Mesendoderm (in vitro differentiated cells): ENCODE measurements at regions not wholly inside any gene's neighbourhood (a gene's known extent, or its start where the extent isn't known, plus 50 kb on each side); places are given as distances from the start of the nearest gene placed in this dataset.

Source experiments
- DNase-seq: peaks from one replicate; pipeline ENCODE4 v3.0.0; 2013
- H2AK5ac ChIP-seq: 2 replicates; pipeline ENCODE4 v1.6.1; 2013; ENCODE audit warnings: low read length, inconsistent platforms
- H2BK120ac ChIP-seq: 2 replicates; pipeline ENCODE4 v1.6.1; 2013; ENCODE audit warnings: low read depth, mild to moderate bottlenecking, low read length, moderate library complexity, mixed read lengths
- H2BK15ac ChIP-seq: replicated peaks from 2 replicates; pipeline ENCODE4 v1.6.1; 2013; ENCODE audit warnings: low read depth, mild to moderate bottlenecking, moderate library complexity
- H2BK5ac ChIP-seq: 2 replicates; pipeline ENCODE4 v1.6.1; 2013; ENCODE audit warnings: low read length, inconsistent platforms
- H3K18ac ChIP-seq: 2 replicates; pipeline ENCODE4 v1.6.1; 2013; ENCODE audit warnings: mild to moderate bottlenecking, low read length, mixed read lengths
- H3K23ac ChIP-seq: one replicate; pipeline ENCODE4 v1.6.1; 2013; ENCODE audit warnings: low read length
- H3K27ac ChIP-seq: 2 replicates; pipeline ENCODE4 v1.5.1; 2013; ENCODE audit warnings: low read depth, mild to moderate bottlenecking, inconsistent platforms, low read length, moderate library complexity
- H3K27me3 ChIP-seq: 2 replicates; pipeline ENCODE4 v1.6.1; 2013; ENCODE audit warnings: low read length, control low read depth, mild to moderate bottlenecking, inconsistent platforms; ENCODE audit not compliant: insufficient read depth, poor library complexity
- H3K36me3 ChIP-seq: 2 replicates; pipeline ENCODE4 v1.6.1; 2013; ENCODE audit warnings: low read length, inconsistent platforms; ENCODE audit not compliant: control insufficient read depth, insufficient read depth
- H3K4ac ChIP-seq: one replicate; pipeline ENCODE4 v1.6.1; 2013; ENCODE audit warnings: low read depth, mild to moderate bottlenecking, low read length, moderate library complexity
- H3K4me1 ChIP-seq: 2 replicates; pipeline ENCODE4 v1.6.1; 2013; ENCODE audit warnings: low read depth, low read length, inconsistent platforms; ENCODE audit not compliant: control insufficient read depth
- H3K4me2 ChIP-seq: 2 replicates; pipeline ENCODE4 v1.6.1; 2013; ENCODE audit warnings: low read length
- H3K4me3 ChIP-seq: 2 replicates; pipeline ENCODE4 v1.5.1; 2013; ENCODE audit warnings: mild to moderate bottlenecking, low read length
- H3K56ac ChIP-seq: one replicate; pipeline ENCODE4 v1.6.1; 2013; ENCODE audit warnings: low read length
- H3K79me1 ChIP-seq: 2 replicates; pipeline ENCODE4 v1.6.1; 2013; ENCODE audit warnings: low read length, inconsistent platforms
- H3K79me2 ChIP-seq: 2 replicates; pipeline ENCODE4 v1.6.1; 2013; ENCODE audit warnings: mild to moderate bottlenecking, low read length; ENCODE audit not compliant: control insufficient read depth, insufficient read depth
- H3K9ac ChIP-seq: 2 replicates; pipeline ENCODE4 v1.6.1; 2013; ENCODE audit warnings: low read length, inconsistent platforms
- H4K5ac ChIP-seq: one replicate; pipeline ENCODE4 v1.6.1; 2013; ENCODE audit warnings: low read length
- H4K8ac ChIP-seq: one replicate; pipeline ENCODE4 v1.6.1; 2013; ENCODE audit warnings: low read depth, mild to moderate bottlenecking, control low read depth, low read length, moderate library complexity
- WGBS: extraction: QIAGEN DNeasy Blood & Tissue Kit; methylation state at CpG from one replicate; pipeline ENCODE4 v1.1.7; 2013; ENCODE audit warnings: low lambda C conversion rate, missing lambda C conversion rate; ENCODE audit not compliant: insufficient coverage; ENCODE audit errors: extremely low coverage; 5-methylcytosine and 5-hydroxymethylcytosine counted together

- no peak overlapping the region for H2BK5ac ChIP-seq
- WGBS = no CpG with 5 or more reads among the region's 2 CpGs
Measured at GRCh38 chr13:90420683-90421082, 926.8 kb upstream of the MIR17HG start.

GRCh38 chr13:90427322-90428272 lies 919.9 kb upstream of the MIR17HG start:
- Histone ChIP-seq H3K4ac (no peak overlapping the region), H3K4me2 (no peak overlapping the region), H2BK120ac (no peak overlapping the region), H3K79me1 (no peaks in the 10 kb centered on the region), H2AK5ac (no peak overlapping the region), H2BK15ac (no peak overlapping the region), H3K18ac (no peak overlapping the region), H4K8ac (no peak overlapping the region), H3K36me3 (no peaks in the 10 kb centered on the region), H3K79me2 (no peaks in the 10 kb centered on the region), H3K4me3 (no peak overlapping the region), H3K4me1 (no peaks in the 10 kb centered on the region), H3K23ac (no peak overlapping the region), H2BK5ac (no peak overlapping the region), H4K5ac (no peak overlapping the region), H3K9ac (no peak overlapping the region), H3K27ac (no peak overlapping the region), H3K56ac (no peak overlapping the region), H3K27me3 (no peaks in the 10 kb centered on the region)
- WGBS = no CpG with 5 or more reads among the region's 8 CpGs
- no peak for DNase-seq

More at GRCh38 chr13:90420683-90421082, 926.8 kb upstream of the MIR17HG start:
- no peaks in the 10 kb centered on the region for H3K4me1 ChIP-seq
- no peak overlapping the region for H2AK5ac ChIP-seq
- H3K4me3 ChIP-seq = no peak overlapping the region
- no peak overlapping the region for H4K8ac ChIP-seq
- H3K79me2 ChIP-seq = no peaks in the 10 kb centered on the region
- H3K18ac ChIP-seq = no peak overlapping the region
- no peaks in the 10 kb centered on the region for H3K79me1 ChIP-seq
- no peak overlapping the region for H3K4ac ChIP-seq
- H2BK15ac ChIP-seq = no peak overlapping the region
- H2BK120ac ChIP-seq = no peak overlapping the region
- DNase-seq = peak; percentile 31
- no peaks in the 10 kb centered on the region for H3K27me3 ChIP-seq
- no peak overlapping the region for H4K5ac ChIP-seq
- no peak overlapping the region for H3K56ac ChIP-seq
- H3K27ac ChIP-seq = no peak overlapping the region
- H3K23ac ChIP-seq = no peak overlapping the region
- H3K36me3 ChIP-seq = no peaks in the 10 kb centered on the region
- no peak overlapping the region for H3K9ac ChIP-seq
- no peak overlapping the region for H3K4me2 ChIP-seq

DNA sequence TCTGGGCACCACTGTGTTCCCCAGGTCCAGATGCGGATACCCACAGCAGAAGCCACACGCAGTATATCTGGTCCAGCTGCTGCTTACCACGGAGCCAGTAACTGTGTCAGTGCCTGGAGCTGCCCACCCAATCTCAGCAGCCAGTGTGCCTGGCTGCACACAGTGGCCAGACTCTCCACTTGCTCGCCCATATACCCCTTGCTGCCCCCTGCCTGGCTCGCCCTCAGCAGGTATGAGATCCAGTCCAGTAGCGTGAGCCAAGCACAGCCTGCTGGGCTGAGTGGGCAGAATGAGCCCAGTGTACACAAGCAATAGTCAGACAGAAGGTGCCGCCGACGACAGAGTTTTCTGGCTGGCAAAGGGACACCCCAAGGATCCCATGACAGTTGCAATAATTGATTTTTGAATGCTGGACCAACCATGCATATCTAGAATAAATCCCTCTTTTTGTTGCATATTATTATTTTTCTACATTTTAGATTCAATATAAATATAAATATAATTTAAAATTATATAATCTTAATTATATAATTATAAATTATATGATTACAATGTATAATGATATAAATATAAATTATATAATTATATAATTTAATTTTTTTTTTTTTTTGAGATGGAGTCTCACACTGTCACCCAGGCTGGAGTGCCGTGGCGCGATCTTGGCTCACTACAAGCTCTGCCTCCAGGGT lies 918.8 kb upstream of the MIR17HG start:
- no peak overlapping the region for H2BK15ac ChIP-seq
- H2BK5ac ChIP-seq = no peak overlapping the region
- H3K4me3 ChIP-seq = no peak overlapping the region
- no peak overlapping the region for H2AK5ac ChIP-seq
- H3K79me2 ChIP-seq = no peaks in the 10 kb centered on the region
- no peaks in the 10 kb centered on the region for H3K4me1 ChIP-seq
- H3K4me2 ChIP-seq = no peak overlapping the region
- H4K5ac ChIP-seq = no peak overlapping the region
- H3K18ac ChIP-seq = no peak overlapping the region
- no peak overlapping the region for H2BK120ac ChIP-seq
- no peaks in the 10 kb centered on the region for H3K36me3 ChIP-seq
- WGBS = no CpG with 5 or more reads among the region's 12 CpGs
- H3K9ac ChIP-seq = no peak overlapping the region
- DNase-seq = no peak
- H3K27ac ChIP-seq = no peak overlapping the region
- H3K23ac ChIP-seq = no peak overlapping the region
- no peaks in the 10 kb centered on the region for H3K27me3 ChIP-seq
- no peak overlapping the region for H4K8ac ChIP-seq
- no peak overlapping the region for H3K4ac ChIP-seq
- H3K56ac ChIP-seq = no peak overlapping the region
- no peaks in the 10 kb centered on the region for H3K79me1 ChIP-seq

DNA sequence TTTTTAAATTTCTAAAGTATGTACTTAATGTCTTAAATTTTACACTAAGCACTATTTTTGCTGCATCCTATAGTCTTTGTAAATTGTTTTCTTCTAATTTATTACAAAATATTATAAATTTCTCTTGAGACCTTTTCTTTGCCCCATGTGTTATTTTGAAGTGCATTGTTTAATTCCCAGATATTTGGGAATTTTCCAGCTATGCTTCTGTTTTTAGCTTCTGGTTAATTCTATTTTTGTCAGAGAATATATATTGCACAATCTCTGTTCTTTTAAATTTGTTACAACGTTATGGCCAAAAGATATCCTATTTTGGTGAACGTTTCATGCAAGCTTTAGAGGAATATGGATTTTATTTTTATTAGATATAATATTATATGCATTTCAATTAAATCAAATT lies 917.4 kb upstream of the MIR17HG start:
- no peak overlapping the region for H3K18ac ChIP-seq
- H4K8ac ChIP-seq = no peak overlapping the region
- no peak overlapping the region for H4K5ac ChIP-seq
- H3K79me2 ChIP-seq = no peaks in the 10 kb centered on the region
- H2AK5ac ChIP-seq = no peak overlapping the region
- no peak overlapping the region for H2BK120ac ChIP-seq
- no peak overlapping the region for H3K56ac ChIP-seq
- no peaks in the 10 kb centered on the region for H3K27me3 ChIP-seq
- H3K9ac ChIP-seq = no peak overlapping the region
- no peaks in the 10 kb centered on the region for H3K36me3 ChIP-seq
- H3K4me1 ChIP-seq = no peaks in the 10 kb centered on the region
- WGBS = no CpG with 5 or more reads among the region's 2 CpGs
- no peak overlapping the region for H3K4me2 ChIP-seq
- H2BK5ac ChIP-seq = no peak overlapping the region
- no peak overlapping the region for H3K4ac ChIP-seq
- no peak overlapping the region for H3K23ac ChIP-seq
- H3K27ac ChIP-seq = no peak overlapping the region
- no peak overlapping the region for H2BK15ac ChIP-seq
- no peaks in the 10 kb centered on the region for H3K79me1 ChIP-seq
- no peak overlapping the region for H3K4me3 ChIP-seq
- no peak for DNase-seq

GRCh38 chr13:90436697-90437096 lies 910.8 kb upstream of the MIR17HG start:
- no peak overlapping the region for H2BK15ac ChIP-seq
- H3K4me3 ChIP-seq = no peak overlapping the region
- no peaks in the 10 kb centered on the region for H3K27me3 ChIP-seq
- no peak overlapping the region for H3K9ac ChIP-seq
- H4K5ac ChIP-seq = no peak overlapping the region
- no peak overlapping the region for H2AK5ac ChIP-seq
- no peak for DNase-seq
- H3K36me3 ChIP-seq = no peaks in the 10 kb centered on the region
- H3K79me2 ChIP-seq = no peaks in the 10 kb centered on the region
- WGBS = no CpG with 5 or more reads among the region's 4 CpGs
- H3K27ac ChIP-seq = no peak overlapping the region
- H3K4me2 ChIP-seq = no peak overlapping the region
- H4K8ac ChIP-seq = no peak overlapping the region
- H3K18ac ChIP-seq = no peak overlapping the region
- H3K56ac ChIP-seq = no peak overlapping the region
- no peaks in the 10 kb centered on the region for H3K79me1 ChIP-seq
- H3K4me1 ChIP-seq = no peaks in the 10 kb centered on the region
- H2BK5ac ChIP-seq = no peak overlapping the region
- no peak overlapping the region for H2BK120ac ChIP-seq
- no peak overlapping the region for H3K23ac ChIP-seq
- no peak overlapping the region for H3K4ac ChIP-seq
